Upper lobe of left lung (tissue), 6 donors: ENCODE measurements at regions not wholly inside any gene's neighbourhood (a gene's known extent, or its start where the extent isn't known, plus 50 kb on each side); places are given as distances from the start of the nearest gene placed in this dataset.

Experiments
- ATAC-seq, 2 donors: fragments of 200-7000 bp; cut with Tn5 transposase; one replicate each; pipeline ENCODE4 v1.9.1; 2022; ENCODE audit warnings: mild to moderate bottlenecking in 2 of 2, moderate library complexity in 2 of 2; ENCODE audit not compliant: low FRiP score in 2 of 2
- DNase-seq, 2 donors: peaks; one replicate each; pipeline ENCODE4 v3.0.0-alpha.2; 2019 to 2020
- H3K27ac ChIP-seq, 4 donors: fragments of 200-600 bp; sonication (generic); one replicate each; pipeline ENCODE4 v1.5.1; 2016 to 2019
- H3K27me3 ChIP-seq, 4 donors: fragments of 200-600 bp; sonication (generic); one replicate each; pipeline ENCODE4 v1.5.1; 2017 to 2019
- H3K36me3 ChIP-seq, 4 donors: fragments of 200-600 bp; sonication (generic); one replicate each; pipeline ENCODE4 v1.5.1; 2016 to 2019
- H3K4me1 ChIP-seq, 4 donors: fragments of 200-600 bp; sonication (generic); one replicate each; pipeline ENCODE4 v1.5.1; 2018 to 2019
- H3K4me3 ChIP-seq, 4 donors: fragments of 200-600 bp; sonication (generic); one replicate each; pipeline ENCODE4 v1.5.1; 2017 to 2019; ENCODE audit warnings: mild to moderate bottlenecking in 2 of 4, moderate library complexity in 1 of 4
- H3K9me3 ChIP-seq, 4 donors: fragments of 200-600 bp; sonication (generic); one replicate each; pipeline ENCODE4 v1.5.1; 2018 to 2019
- CTCF ChIP-seq, 6 experiments: fragments of 450-650 bp in 4 of 6; fragments of 200-600 bp in 2 of 6; sonication (generic) in 2 of 6; IDR thresholded peaks; one replicate each; pipeline ENCODE4 v1.5.1; 2016 to 2019; ENCODE audit warnings: antibody characterized with exemption in 6 of 6
- EP300 ChIP-seq, 4 donors: sonication (generic); formaldehyde crosslinking; IDR thresholded peaks; one replicate each; pipeline ENCODE4 v1.5.1; 2017; ENCODE audit warnings: antibody characterized with exemption in 4 of 4, control low read depth in 2 of 4
- POLR2A ChIP-seq, 4 donors: fragments of 450-650 bp; IDR thresholded peaks; one replicate each; pipeline ENCODE4 v1.5.1; 2016 to 2017; ENCODE audit warnings: antibody characterized with exemption in 4 of 4, mild to moderate bottlenecking in 2 of 4
- POLR2AphosphoS5 ChIP-seq, 2 donors: sonication (generic); formaldehyde crosslinking; IDR thresholded peaks; one replicate each; pipeline ENCODE4 v1.5.1; 2017; ENCODE audit warnings: antibody characterized with exemption in 2 of 2
- WGBS, 2 donors: methylation state at CpG; one replicate each; pipeline ENCODE4 v1.1.5; 2017 to 2018; 5-methylcytosine and 5-hydroxymethylcytosine counted together
- donor health status: DM: no; HTN: no; CAD: no; lungs with moderate emphysema.
- donor health status: DM: no; HTN: yes; CAD: no; lungs with severe emphysema.

- no peak overlapping the region for H3K4me3 ChIP-seq
- WGBS, 2 donors = 58 to 64% methylated on average over 10 of the region's 10 CpGs
- DNase-seq (no peak), ATAC-seq (no peak)
- no peaks in the 10 kb centered on the region for H3K9me3 ChIP-seq
- H3K4me1 ChIP-seq = no peaks in the 10 kb centered on the region
- no peaks in the 10 kb centered on the region for H3K27me3 ChIP-seq
- H3K36me3 ChIP-seq = no peaks in the 10 kb centered on the region
- no peak overlapping the region for H3K27ac ChIP-seq
- TF ChIP-seq POLR2AphosphoS5 (IDR thresholded peaks at IDR 0.05) (no peak), EP300 (IDR thresholded peaks at IDR 0.05) (no peak), CTCF (IDR thresholded peaks at IDR 0.05) (no peak), POLR2A (IDR thresholded peaks at IDR 0.05) (no peak)
Observed at GRCh38 chr17:72273289-72274056, 152.7 kb downstream of the SOX9 start.

- WGBS, 2 donors = 79 to 87% methylated on average over 2 of the region's 2 CpGs
- H3K27me3 ChIP-seq = no peaks in the 10 kb centered on the region
- TF ChIP-seq POLR2AphosphoS5 (IDR thresholded peaks at IDR 0.05) = no peak
- TF ChIP-seq CTCF (IDR thresholded peaks at IDR 0.05) = no peak
- TF ChIP-seq EP300 (IDR thresholded peaks at IDR 0.05) = no peak
- no peak for TF ChIP-seq POLR2A (IDR thresholded peaks at IDR 0.05)
Observed at GRCh38 chr17:72274614-72275013, 153.8 kb downstream of the SOX9 start.

GRCh38 chr17:72280881-72281280 is 160.1 kb downstream of the SOX9 start:
- no peak for TF ChIP-seq POLR2AphosphoS5 (IDR thresholded peaks at IDR 0.05)
- TF ChIP-seq CTCF (IDR thresholded peaks at IDR 0.05) = no peak
- TF ChIP-seq POLR2A (IDR thresholded peaks at IDR 0.05) = no peak
- no peak for TF ChIP-seq EP300 (IDR thresholded peaks at IDR 0.05)
- no peaks in the 10 kb centered on the region for H3K9me3 ChIP-seq
- no peaks in the 10 kb centered on the region for H3K36me3 ChIP-seq
- no peak overlapping the region for H3K27ac ChIP-seq
- ATAC-seq (no peak), DNase-seq (no peak)
- H3K27me3 ChIP-seq = no peaks in the 10 kb centered on the region
- WGBS, 2 donors = 92 to 94% methylated on average over 3 of the region's 3 CpGs
- peaks cover 0 to 4% (median 0%) of the 10 kb centered on the region in 4 donors for H3K4me1 ChIP-seq
- no peak overlapping the region for H3K4me3 ChIP-seq

More at GRCh38 chr17:72274614-72275013, 153.8 kb downstream of the SOX9 start:
- no peak for ATAC-seq
- Histone ChIP-seq H3K4me3 (no peak overlapping the region), H3K4me1 (no peaks in the 10 kb centered on the region), H3K27ac (no peak overlapping the region), H3K9me3 (no peaks in the 10 kb centered on the region), H3K36me3 (no peaks in the 10 kb centered on the region)
- DNase-seq = no peak

GRCh38 chr17:72282439-72283029 is 161.7 kb downstream of the SOX9 start:
- Histone ChIP-seq H3K36me3 (no peaks in the 10 kb centered on the region), H3K9me3 (no peaks in the 10 kb centered on the region), H3K27me3 (no peaks in the 10 kb centered on the region), H3K4me1 (peaks cover 0 to 4% (median 0%) of the 10 kb centered on the region in 4 donors), H3K27ac (no peak overlapping the region), H3K4me3 (no peak overlapping the region)
- ATAC-seq (no peak), DNase-seq (no peak)
- TF ChIP-seq POLR2AphosphoS5 (IDR thresholded peaks at IDR 0.05) = no peak
- no peak for TF ChIP-seq POLR2A (IDR thresholded peaks at IDR 0.05)
- no peak for TF ChIP-seq EP300 (IDR thresholded peaks at IDR 0.05)
- TF ChIP-seq CTCF (IDR thresholded peaks at IDR 0.05) = no peak
- WGBS, 2 donors = 50 to 56% methylated on average over 3 of the region's 3 CpGs
